Stimulated activated CD8-positive, alpha-beta memory T cell treated with anti-CD3 and anti-CD28 coated beads, Interleukin-12 subunit alpha, Interleukin-12 subunit beta, amount 100 ng/mL, for 1 hour (primary cell): ENCODE measurements at regions not wholly inside any gene's neighbourhood (a gene's known extent, or its start where the extent isn't known, plus 50 kb on each side); places are given as distances from the start of the nearest gene placed in this dataset.
"Not testable (repeated sequence)": the region's sequence is repeated elsewhere in the genome, so short reads cannot be mapped to it uniquely, and the experiment has no call there.

Experiments
- DNase-seq: peaks from one replicate; pipeline ENCODE4 v3.0.0-alpha.2; 2020; ENCODE audit warnings: low read depth

DNA sequence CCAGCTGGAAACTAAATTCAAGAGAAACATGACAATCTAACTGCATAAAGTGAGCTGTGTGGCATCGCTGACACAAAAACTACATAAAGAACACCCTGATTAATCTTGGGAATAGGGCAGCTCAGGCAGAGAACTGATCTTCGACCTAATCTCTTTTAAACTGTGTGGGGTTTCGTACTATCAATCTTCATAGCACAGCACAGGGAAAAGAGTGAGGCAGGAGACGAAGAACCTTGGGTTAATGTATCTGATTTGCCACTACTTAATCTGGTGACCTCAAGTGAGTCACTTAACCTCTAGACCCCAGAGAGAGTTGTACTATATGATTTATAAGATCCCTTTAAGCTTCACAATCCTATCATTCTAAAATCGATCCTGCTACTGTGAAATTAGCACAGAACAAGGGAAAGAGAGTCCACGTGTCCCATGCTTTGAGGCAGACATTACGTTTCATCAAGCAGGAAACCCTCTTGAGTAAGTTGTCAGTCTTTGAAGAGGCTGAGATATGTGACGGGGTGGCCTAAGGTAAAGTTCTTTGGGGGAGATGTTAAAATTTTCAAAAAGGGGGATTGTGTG, 519.7 kb downstream of the SOCS6 start:
- no peak for DNase-seq

DNA sequence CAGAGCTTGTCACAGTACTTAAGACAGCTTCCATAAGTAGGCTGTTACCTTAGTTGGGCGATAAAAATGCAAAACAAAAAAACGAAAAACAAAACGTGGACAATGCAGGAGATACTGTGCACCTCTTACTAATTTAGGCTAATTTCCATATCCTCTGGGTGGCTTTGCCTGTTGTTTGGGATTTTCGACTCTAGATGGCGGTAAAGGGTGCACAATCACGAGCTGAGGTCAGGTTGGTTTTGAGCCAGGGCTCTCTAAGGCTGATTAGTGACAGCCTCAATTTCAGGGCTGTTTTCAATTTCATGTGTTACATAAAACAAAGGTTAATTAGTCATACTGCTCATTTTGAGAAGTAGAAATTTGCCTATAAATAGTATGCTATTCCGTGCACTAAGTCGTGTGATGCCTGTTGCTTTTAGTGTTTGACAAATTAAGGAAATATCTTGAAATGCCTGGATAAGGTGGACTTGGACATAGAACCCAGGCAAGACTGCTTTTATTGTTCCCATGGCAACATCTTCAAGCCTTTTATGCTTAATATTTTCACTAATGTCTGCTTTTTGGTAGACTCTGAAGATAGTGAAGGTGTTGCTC, 493.1 kb downstream of the SOCS6 start:
- DNase-seq = peak; percentile 47

DNA sequence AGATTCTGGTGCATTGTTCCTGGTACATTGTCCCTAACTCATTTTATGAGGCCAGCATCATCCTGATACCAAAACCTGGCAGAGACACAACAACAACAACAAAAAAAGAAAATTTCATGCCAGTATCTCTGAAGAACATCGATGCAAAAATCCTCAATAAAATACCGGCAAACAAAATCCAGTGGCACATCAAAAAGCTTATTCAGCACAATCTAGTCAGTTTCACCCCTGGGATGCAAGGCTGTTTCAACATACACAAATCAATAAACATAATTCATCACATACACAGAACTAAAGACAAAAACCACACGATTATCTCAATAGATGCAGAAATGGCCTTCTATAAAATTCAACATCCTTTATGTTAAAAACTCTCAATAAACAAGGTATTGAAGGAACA, 477.4 kb downstream of the SOCS6 start:
- DNase-seq = not testable (repeated sequence)

DNA sequence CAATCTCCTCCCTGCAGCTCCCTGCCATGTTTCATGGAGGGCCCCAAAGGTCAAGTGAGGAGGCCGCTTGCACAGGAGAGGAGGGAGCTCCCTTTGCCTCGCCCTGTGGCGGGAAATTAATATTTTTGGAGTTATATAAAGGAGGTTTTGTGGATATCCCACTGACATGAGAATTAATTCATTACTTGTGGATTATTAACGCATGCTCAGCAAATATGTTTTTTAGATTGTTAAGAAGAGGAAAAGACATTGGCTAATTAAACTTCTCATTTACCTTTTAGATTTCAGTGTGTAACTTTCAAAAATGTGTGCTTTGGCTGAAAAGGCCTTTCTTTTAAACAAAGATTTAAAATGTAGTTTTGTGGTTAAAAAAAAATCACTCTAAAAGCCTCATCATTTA, 474.0 kb downstream of the SOCS6 start:
- no peak for DNase-seq

DNA sequence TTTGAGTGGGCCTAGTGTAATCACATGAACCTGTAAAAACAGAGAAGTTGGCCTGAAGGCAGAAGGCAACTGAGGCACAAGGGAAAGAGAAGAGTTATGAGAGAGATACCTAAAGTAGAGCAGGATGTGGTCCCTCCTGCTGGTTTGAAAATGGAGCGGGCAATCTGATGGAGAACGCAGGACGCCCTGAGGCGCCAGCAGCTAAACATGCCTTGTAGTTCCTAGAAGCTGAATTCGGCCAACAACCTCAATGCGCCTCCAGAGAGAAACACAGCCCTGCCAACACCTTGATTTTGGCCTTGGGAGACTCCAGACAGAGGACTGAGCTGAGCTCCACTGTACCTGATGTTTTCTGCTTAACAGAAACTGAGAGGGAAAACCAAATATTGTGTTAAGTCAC, 469.9 kb downstream of the SOCS6 start:
- DNase-seq = no peak

DNA sequence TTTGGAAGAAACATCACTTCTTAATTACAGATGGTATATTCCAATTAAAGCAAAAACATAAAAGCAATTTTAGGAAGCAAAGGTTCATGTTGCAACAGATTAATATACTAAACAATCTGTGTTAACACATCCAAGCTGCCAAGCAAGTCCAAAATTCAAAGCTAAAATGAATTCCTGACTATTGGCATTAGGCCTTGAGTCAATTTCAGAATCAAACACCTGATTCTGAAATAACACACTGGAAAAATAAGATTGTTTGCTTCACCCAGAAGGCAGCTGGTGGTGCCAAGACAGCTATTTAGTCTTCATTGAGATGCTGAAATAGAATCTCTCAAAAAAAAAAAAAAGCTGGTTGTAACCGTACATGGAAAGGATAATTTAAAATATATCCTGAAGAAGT, 465.6 kb downstream of the SOCS6 start:
- no peak for DNase-seq

DNA sequence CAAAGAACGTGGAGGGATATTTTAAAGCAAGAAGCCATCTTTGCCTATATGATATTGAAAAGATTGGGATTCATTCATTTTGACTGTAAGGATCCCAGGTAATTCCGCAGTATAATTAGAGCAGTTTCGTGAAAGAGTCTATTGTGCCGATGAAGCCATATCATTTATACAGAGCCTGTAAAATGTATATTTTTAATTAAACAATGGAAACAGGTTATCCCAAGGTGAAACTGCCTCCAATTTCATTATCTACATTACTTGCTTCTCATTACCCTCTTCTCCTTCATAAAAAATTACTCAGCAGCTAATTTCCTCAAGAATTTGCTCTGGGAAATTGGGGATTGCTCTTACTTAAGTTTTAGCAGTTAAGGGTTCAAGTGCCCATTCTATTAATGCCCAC, 444.1 kb downstream of the SOCS6 start:
- DNase-seq = no peak

DNA sequence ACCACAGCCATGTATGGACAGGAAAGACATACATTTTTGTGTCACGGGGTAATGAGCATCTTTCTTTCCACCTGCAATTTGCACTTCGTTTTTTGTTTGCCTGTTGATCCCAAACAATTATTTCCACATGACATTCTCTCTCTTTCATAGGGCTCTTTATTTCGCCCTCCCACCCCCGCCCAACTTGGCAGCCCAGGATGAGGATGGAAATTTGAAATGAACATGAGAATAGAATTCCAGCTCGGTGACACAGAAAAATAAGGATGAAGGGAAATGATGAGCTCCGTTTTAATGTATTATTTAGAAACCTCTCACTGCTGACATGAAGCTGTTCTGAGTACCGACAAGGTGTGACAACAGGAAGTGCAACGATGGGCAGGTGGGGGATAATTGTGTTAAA, 443.3 kb downstream of the SOCS6 start:
- no peak for DNase-seq

DNA sequence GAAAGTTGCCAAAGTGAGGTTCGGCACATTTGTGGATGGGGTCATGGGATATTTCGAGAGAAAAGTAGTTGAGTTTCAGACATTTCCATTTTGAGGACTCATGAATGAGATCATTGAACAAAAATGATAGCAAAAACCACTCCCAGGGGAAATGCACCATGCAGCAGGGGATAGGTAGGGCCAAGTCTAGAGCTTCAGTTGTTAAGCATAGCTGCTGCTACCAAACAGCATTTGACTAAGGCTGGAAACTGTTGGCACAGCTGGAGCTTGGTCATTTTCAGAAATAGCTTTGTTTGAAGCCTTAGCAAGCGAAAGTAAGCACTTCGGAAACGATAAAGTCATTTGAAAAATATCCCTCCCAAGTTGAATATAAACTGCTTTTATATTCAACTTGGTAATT, 431.8 kb downstream of the SOCS6 start:
- DNase-seq = no peak

DNA sequence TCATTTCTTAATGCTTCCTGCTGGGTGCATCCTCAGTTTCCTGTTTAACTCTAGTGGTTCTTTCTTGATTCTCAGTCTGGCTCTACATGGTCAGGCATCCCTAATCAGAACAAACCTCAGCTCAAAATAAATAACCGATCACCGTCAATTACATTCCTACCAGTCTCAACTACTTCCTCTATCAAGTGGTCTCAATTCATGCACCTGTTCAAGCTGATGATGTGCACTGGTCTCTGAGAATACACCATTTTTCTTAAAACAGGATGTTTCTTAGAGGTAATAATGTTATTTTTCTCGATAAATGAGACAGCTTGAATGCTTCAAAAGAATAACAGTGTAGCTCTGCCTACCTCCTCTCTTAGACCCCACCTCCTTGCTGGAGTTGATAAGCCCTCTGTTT, 420.9 kb downstream of the SOCS6 start:
- DNase-seq = no peak

DNA sequence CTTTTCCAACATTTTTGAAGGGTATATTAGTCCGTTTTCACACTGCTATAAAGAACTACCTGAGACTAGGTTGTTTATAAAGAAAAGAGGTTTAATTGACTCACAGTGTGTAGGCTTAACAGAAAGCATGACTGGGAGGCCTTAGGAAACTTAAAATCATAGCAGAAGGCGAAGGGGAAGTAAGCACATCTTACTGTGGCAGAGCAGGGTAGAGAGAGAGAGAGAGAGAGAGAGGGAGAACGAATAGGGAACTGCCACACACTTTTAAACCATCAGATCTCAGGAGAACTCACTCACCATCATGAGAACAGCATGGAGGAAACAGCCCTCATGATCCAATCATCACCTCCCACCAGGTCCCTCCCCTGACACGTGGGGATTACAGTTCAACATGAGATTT, 420.3 kb downstream of the SOCS6 start:
- no peak for DNase-seq

DNA sequence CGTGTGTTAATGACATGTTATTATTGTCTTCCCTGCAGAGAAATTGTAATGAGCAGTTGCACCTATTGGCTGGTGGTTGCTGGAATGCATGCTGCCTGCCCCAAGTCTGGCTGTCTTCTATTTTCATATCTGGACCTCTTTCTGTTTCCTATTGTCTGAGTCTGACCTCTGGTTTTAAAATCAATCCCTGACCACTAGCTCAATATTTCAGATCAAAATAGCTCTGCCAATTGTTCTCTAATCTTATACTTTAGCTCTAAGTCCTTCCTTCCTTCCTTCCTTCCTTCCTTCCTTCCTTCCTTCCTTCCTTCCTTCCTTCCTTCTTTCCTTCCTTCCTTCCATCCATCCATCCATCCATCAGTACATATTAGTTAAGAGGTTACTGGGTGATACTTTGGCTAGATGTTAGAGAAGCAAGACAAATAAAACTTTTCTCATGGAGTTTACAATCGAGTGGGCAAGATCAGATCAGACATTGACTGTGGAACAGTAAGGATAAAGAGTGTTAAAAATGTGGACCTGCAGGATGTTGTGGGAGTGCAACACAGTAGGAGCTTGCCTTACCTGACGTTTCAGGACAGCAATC, 417.1 kb downstream of the SOCS6 start:
- no peak for DNase-seq

DNA sequence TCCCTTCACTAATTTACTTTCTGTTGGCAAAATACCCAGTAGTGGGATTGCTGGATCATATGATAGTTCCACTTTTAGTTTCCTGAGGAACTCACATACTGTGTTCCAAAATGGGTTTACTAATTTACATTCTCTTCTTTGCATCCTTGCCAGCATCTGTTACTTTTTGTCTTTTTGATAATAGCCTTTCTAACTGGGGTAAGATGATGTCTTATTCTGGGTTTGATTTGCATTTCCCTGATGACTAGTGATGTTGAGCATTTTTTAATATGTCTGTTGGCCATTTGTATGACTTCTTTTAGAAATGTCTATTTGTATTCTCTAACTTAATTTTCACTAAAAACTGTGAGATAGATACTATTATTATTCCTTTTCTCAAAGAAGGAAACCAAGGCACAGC, 411.7 kb downstream of the SOCS6 start:
- DNase-seq = no peak

DNA sequence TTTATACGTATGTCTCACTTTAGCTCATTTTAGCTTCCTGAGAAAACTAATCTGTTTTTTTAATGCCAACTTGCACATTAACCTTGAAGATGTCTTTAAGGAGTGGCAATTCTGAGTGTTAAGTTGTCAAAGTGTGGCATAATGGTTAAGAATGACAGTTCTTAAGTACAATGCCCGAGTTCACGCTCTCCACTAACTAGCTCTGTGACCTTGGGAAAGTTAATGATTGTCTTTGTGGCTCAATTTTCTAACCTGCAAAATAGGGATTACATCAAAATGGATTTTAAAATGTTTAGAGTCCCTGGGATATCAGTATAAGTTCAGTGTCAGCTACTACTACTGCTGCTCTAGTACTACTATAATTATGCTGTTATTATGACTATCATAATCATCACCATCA, 409.7 kb downstream of the SOCS6 start:
- DNase-seq = no peak

DNA sequence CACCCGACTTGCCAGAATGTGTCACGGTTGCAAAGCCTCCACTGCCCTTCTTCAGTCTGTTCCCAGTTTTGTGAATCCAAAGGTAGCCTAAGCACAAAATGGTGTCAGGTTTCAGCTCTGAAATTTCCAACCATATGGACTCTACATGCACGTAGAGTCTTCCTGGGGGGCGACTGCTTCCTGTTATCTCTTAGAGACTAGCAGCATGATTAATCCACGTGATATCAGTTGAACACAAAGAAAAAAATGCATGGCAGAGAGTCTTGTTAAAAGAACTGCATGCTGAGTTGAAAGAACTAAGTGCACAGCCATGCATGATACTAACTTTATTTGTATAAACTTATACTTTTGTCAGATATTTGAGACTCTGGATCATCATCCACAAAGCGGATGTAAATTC, 404.4 kb downstream of the SOCS6 start:
- DNase-seq = no peak

DNA sequence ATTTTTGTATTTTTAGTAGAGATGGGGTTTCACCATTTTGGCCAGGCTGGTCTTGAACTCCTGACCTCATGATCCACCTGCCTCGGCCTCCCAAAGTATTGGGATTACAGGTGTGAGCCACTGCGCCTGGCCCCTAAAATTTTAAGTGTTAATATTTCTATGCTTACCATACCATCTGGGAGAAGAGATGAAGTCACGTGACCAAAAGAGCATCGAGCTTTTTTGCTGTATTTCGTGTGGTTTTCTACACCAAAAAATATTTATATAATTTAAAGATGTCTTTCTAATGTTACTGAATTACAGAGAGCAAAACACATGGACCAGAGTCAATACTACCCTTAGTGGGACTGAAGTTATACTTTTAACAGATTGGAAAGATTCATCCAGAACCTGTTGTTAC, 400.9 kb downstream of the SOCS6 start:
- DNase-seq = not testable (repeated sequence)

DNA sequence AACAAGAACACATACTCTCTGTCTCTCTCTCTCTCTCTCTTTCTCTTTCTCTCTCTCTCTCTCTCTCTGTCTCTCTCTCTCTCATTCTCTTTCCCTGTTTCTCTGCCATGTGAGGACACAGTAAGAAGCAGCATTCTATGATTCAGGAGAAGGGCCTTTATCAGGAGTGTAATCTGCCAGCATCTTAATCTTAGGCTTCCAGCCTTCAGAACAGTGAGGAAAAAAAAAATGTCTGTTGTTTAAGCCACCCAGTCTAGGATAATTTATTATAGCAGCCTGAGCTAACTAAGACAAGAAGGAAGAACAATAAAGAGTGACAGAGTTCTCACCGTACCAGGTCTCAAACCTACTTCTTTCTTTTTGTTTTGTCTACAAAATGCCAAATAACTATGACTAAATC, 399.4 kb downstream of the SOCS6 start:
- no peak for DNase-seq

DNA sequence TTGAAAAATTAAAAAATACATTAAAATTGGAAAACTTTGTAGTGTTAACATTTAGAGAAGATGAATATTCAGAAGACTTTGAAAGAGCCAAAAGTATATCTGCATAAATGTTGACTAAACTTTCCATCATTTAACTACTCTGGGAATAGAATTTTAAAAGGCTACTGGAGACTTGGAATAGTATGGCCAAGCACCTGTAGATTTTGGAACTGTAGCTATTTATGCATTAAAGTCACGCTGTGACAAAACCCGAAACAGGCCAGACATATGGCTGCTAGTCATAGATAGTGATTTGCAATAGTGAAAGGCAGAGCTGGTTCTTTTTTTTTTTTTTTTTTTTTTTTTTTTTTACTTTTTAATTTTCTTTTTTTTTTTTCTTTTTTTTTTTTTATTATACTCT, 396.0 kb downstream of the SOCS6 start:
- DNase-seq = no peak

DNA sequence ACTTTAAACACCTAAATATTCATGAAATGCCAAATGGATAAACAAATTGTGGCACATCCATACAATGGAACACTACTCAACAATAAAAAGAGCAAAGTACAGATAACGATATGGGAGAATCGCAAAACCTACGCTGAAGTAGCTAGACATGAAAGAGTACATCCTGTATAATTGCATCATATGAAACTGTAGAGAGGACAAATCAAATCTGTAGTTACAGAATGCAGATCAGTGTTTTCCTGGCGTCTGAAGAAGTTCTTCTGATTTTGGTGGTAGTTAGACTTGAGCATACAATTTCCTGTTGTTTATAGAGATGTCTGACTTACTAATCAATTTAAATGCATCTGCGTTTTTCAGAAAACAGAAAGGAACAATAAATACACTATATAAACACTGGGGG, 394.4 kb downstream of the SOCS6 start:
- DNase-seq = no peak

DNA sequence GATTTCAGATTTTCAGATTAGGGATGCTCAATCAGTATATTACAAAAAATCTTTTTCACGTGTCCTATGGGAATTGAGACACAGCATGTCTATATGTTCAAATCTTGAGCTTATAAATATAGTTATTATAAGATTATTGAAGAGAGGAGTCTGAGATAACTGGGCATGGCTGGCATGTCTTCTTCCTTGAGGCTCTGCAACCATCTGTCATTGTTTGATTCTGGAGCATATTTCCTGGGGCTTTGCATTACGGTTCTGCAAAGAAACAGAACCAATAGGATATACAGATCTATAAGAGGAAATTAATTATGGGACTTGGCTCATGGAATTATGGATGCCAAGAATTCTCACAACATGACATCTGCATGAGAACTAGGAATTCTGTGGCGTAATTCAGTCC, 386.1 kb downstream of the SOCS6 start:
- no peak for DNase-seq

DNA sequence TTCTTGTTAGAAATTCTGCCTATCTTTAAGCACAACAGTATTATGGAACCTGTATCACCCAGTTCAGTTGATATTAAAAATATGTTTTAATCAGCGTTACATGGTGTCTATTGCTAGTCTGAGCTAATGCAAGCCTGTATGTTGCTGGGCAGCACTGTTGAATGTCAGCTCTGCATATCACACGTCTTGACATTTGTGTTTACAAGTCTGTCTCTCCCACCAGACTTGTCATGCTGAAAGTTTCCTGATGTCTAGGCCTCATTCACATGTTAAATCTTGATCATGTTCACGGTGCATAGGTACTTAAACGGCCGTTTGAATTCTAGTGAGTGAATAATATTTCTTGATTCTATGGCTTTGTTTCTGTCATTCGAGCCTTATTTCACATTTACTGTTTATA, 385.0 kb downstream of the SOCS6 start:
- no peak for DNase-seq

DNA sequence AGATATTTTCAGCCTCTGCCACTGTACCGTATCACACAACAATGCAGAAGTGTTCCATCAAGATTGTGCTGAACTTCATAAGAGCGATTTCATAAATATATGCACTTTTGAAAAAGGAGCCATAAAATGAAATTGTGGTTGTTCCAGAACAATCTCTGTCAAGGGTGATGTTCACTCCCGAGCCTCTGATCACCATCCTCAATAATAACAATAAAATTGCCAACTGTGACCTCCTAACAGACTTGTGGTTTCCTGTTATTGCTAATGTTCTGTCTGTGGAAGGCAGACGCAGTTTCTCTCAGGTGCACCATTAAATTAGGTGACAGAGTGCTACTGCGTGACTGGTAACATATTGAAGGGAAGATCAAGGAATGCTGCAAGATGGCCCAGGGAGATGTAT, 383.7 kb downstream of the SOCS6 start:
- DNase-seq = no peak

DNA sequence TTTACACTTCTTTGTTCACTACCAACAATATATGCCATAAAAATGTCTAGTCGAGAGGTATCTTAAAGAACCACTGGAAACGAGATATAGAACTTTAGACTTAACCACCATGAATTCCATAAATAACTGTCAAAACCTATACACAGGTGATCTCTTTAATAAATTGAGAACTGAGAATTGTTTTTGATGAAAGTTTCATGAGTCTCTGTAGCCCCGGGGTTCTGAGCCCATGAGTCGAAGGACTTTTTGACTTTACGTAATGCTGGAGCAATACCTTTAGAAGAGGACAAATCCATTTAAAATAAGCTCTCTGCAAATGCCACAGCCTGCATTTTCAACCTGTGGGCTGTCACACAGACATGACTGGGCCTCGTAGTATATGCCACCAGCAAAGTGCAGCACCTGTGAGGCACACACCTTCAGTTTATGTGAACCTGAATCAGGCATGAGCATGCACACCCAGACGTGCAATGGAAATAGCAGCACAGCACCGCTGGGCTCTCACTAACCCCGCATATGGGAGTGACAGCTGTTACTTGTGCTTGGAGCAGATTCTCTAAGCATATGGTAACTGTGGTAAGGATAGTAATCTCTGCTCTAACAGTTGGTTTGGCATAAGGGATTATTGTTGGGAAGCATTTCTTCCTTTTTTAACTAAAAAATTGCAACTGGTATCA, 383.2 kb downstream of the SOCS6 start:
- no peak for DNase-seq

DNA sequence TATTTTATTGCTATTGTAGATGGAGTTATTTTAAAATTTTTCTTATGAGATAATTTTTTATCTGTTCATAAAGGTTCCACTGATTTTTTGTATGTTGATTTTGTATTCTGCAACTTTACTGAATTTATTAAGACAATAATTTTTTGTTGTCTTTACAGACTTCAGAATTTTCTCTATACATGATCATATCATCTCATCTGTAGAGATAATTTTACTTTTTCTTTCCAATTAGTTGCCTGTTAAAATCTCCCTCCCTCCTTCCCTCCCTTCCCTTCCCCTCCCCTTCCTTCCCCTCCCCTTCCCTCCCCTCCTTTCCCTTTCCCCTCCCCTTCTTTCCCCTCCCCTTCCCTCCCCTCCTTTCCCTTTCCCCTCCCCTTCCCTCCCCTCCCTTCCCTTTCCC, 378.1 kb downstream of the SOCS6 start:
- no peak for DNase-seq
